Inflammatory macrophage treated with lipopolysaccharide for 1 hour (primary cell): ENCODE measurements at regions not wholly inside any gene's neighbourhood (a gene's known extent, or its start where the extent isn't known, plus 50 kb on each side); places are given as distances from the start of the nearest gene placed in this dataset.

ENCODE experiments used
- DNase-seq, 2 donors: peaks; one replicate each; pipeline ENCODE4 v3.0.0-alpha.2; 2020 to 2022

GRCh38 chr17:56739376-56739775 lies 94.3 kb downstream of the C17orf67 start:
- DNase-seq, result no peak

DNA sequence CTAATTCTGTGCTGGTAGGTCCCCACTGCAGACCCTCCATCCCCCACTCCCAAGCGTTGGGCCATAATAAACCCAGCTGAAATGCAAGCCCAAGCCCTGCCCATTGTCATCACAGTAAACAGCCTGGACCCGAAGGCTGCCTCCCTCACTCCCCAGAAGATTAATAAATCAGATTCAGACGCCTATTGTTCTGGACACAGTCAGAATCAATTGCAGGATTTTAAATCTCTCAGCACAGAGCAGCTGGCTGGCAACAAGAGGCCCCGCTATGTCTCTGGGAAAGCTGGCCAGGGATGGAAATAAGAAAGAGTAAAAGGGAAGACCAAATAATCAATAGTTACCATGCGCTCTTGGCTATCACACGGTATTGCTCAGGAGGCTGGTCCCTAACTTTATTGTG lies 93.9 kb downstream of the C17orf67 start:
- no peak for DNase-seq

- no peak for DNase-seq
Observed at GRCh38 chr17:56740481-56740880, 93.2 kb downstream of the C17orf67 start.
